Activated B cell treated with CpG ODN at 0.5 μM for 24 hours (primary cell): ENCODE measurements at regions not wholly inside any gene's neighbourhood (a gene's known extent, or its start where the extent isn't known, plus 50 kb on each side); places are given as distances from the start of the nearest gene placed in this dataset.

Source experiments
- ATAC-seq: fragments of 200-7000 bp; cut with Tn5 transposase; one replicate; pipeline ENCODE4 v1.10.0; 2021; ENCODE audit warnings: low read depth, mild to moderate bottlenecking, moderate library complexity
- CTCF ChIA-PET: fragments of 350-600 bp; sonication (Branson Sonifier 250); formaldehyde crosslinking; loops from one replicate; lab custom pipeline; 2021; ENCODE audit warnings: antibody characterized with exemption; lab: Charles Lee
- POLR2A ChIA-PET: fragments of 350-600 bp; sonication (Branson Sonifier 250); formaldehyde crosslinking; loops from one replicate; lab custom pipeline; 2021; ENCODE audit warnings: antibody characterized with exemption; lab: Charles Lee
- DNase-seq: peaks from one replicate; pipeline ENCODE4 v3.0.0; 2022
- H3K27ac Mint-ChIP-seq: one replicate; pipeline ENCODE4 v1.8.0; 2020; ENCODE audit warnings: mixed read lengths
- H3K27me3 Mint-ChIP-seq: one replicate; pipeline ENCODE4 v1.8.0; 2021; ENCODE audit warnings: mixed read lengths
- H3K36me3 Mint-ChIP-seq: one replicate; pipeline ENCODE4 v1.8.0; 2021; ENCODE audit warnings: low read depth, mixed read lengths
- H3K4me1 Mint-ChIP-seq: one replicate; pipeline ENCODE4 v1.8.0; 2021; ENCODE audit warnings: mixed read lengths
- H3K4me3 Mint-ChIP-seq: one replicate; pipeline ENCODE4 v1.8.0; 2020; ENCODE audit warnings: mild to moderate bottlenecking, mixed read lengths
- H3K9me3 Mint-ChIP-seq: one replicate; pipeline ENCODE4 v1.8.0; 2020; ENCODE audit warnings: mixed read lengths
- CTCF ChIP-seq: fragments of 200-600 bp; IDR thresholded peaks from one replicate; pipeline ENCODE4 v1.8.0; 2022; ENCODE audit warnings: antibody characterized with exemption, mild to moderate bottlenecking
- intact Hi-C: fragments of 100-400 bp; cut with micrococcal nuclease; formaldehyde crosslinking; loops from one replicate; pipeline ENCODE4 v1.15.1; 2024

DNA sequence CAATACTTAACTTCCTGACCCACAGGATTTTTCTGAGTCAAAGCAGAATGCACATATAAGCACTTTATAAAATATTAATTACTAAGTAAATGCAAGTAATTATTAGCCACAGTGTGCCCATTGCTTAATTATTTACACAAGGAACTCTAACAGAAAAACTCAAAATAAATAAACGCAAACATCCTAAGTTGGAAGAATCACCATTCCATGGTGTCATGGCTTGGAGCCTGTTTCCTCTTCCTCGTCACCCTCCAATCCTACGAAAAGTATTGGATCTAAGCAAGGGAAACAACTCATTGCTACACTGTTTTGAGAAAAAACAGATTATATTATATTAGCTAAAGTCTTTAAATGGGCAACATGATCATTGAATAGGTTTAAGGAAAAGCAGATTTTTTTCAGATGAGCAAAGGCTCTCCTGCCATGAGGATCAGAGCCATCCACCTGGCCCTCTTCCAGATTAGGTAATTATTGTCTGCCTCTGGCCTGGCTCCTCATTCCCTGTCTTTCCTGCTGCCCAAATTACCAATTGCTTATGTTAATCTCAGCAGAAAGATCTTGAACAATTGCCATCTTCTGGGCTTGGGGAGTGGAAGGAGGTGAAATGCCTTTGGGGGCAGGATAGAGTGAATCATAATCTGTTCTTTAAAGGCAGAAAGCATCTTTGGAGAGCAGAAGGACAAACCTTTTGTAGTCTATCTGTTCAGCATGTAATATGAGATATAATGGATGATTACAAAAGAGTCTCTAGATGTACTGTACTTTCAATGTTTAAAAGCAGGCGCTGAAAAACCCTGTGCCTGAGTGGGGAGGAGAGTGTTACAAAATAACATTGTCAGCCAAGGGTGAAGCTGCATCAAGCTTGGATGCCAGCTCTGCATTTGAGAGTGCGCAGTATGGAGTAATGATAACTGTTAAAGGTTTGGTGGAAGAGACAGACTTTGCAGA, 121.2 kb downstream of the DUSP10 start:
- no peak for DNase-seq
- POLR2A ChIA-PET: no interaction called here
- no peak for TF ChIP-seq CTCF
- intact Hi-C loops: no loop called here
- Mint-ChIP-seq H3K9me3 (peaks cover 6% of the 10 kb centered on the region), H3K27ac (no peak overlapping the region), H3K27me3 (no peaks in the 10 kb centered on the region), H3K4me1 (no peaks in the 10 kb centered on the region), H3K4me3 (no peak overlapping the region), H3K36me3 (no peaks in the 10 kb centered on the region)
- CTCF ChIA-PET: no interaction called here
- no peak for ATAC-seq

DNA sequence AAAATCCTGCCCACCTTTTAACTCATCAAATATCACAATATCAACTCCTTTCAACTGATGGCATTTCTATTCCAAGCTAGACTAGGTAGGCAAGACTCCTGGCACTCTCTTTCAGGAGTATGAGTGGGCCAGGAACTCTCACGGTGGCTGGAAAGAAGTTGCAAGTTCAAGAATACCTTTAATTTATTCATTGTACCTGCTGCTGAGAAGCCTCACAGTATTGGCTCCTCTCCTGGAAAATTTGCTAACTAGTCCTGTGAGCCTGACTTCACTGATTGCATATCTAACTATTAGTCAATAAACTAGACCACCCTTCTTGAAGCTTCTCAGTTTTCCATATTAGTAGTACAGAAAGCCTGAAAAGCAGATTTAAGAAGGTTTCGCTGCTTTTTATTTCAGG, 120.2 kb downstream of the DUSP10 start:
- Mint-ChIP-seq H3K4me3 (no peak overlapping the region), H3K27ac (no peak overlapping the region), H3K4me1 (no peaks in the 10 kb centered on the region), H3K36me3 (no peaks in the 10 kb centered on the region), H3K9me3 (peaks cover 6% of the 10 kb centered on the region), H3K27me3 (no peaks in the 10 kb centered on the region)
- DNase-seq: no peak
- no peak for ATAC-seq
- TF ChIP-seq CTCF: no peak
- intact Hi-C loops: no loop called here
- ChIA-PET CTCF (no interaction called here), POLR2A (interaction anchor here (0.5 kb wide), 1 partner anchor 120 kb away, joined by 3 read pairs; no protein-coding TSS in a partner anchor)

DNA sequence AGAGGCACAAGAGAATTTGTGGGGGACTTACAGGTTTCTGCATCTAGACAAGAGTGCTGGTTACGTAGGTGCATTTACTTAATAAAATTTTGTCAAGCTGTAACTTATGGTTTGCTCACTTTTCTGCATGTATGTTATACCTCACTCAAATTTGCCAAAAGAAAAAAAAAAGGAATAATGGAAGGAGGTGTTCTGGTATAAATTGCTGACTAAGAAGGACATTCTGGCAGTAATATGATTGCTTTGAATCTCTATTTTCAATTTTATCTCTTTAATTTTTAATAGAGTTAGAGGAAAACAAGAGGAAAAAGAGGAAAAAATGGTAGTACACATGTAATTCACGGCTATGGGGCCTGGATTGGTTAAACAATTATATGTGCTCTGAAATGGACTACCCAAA, 119.5 kb downstream of the DUSP10 start:
- TF ChIP-seq CTCF: no peak
- ATAC-seq (no peak), DNase-seq (no peak)
- Mint-ChIP-seq H3K27ac (no peak overlapping the region), H3K27me3 (no peaks in the 10 kb centered on the region), H3K4me3 (no peak overlapping the region), H3K9me3 (peaks cover 6% of the 10 kb centered on the region), H3K36me3 (no peaks in the 10 kb centered on the region), H3K4me1 (no peaks in the 10 kb centered on the region)
- ChIA-PET POLR2A (no interaction called here), CTCF (no interaction called here)
- intact Hi-C loops: no loop called here

DNA sequence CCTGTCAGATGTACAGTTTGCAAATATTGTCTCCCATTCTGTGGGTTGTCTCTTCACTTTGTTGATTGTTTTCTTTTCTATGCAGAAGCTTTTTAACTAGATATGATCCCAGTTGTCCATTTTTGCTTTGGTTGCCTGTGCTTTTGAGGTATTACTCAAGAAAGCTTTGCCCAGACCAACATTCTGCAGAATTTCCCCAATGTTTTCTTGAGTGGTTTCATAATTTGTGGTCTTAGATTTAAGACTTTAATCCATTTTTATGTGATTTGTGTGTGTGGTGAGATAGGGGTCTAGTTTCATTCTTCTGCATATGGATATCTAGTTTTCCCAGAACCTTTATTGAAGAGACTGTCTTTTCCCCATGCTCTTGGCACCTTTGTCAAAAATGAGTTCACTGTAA, 116.9 kb downstream of the DUSP10 start:
- no peaks in the 10 kb centered on the region for H3K4me1 Mint-ChIP-seq
- POLR2A ChIA-PET: no interaction called here
- no peak overlapping the region for H3K27ac Mint-ChIP-seq
- DNase-seq (no peak), ATAC-seq (no peak)
- intact Hi-C loops: no loop called here
- H3K27me3 Mint-ChIP-seq: no peaks in the 10 kb centered on the region
- H3K36me3 Mint-ChIP-seq: no peaks in the 10 kb centered on the region
- CTCF ChIA-PET: no interaction called here
- no peak overlapping the region for H3K4me3 Mint-ChIP-seq
- no peaks in the 10 kb centered on the region for H3K9me3 Mint-ChIP-seq
- TF ChIP-seq CTCF: no peak

DNA sequence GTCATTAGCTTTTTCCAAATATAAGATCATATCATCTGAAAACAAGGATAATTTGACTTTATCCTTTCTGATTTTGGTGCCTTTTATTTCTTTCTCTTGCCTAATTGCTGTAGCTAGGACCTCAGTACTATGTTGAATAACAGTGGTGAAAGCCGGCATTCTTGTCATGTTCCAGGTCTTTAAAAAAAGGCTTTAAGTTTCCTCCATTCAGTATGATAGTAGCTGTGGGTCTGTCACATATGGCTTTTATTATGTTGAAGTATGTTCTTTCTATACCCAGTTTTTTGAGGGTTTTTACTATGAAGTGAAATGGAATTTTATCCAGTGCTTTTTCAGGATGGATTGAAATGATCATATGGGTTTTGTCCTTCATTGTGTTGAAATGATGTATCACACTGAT, 115.8 kb downstream of the DUSP10 start:
- H3K36me3 Mint-ChIP-seq: no peaks in the 10 kb centered on the region
- H3K4me1 Mint-ChIP-seq: no peaks in the 10 kb centered on the region
- H3K27me3 Mint-ChIP-seq: no peaks in the 10 kb centered on the region
- CTCF ChIA-PET: no interaction called here
- no peak overlapping the region for H3K27ac Mint-ChIP-seq
- no peak for ATAC-seq
- intact Hi-C loops: no loop called here
- H3K9me3 Mint-ChIP-seq: no peaks in the 10 kb centered on the region
- no peak overlapping the region for H3K4me3 Mint-ChIP-seq
- no peak for TF ChIP-seq CTCF
- DNase-seq: no peak
- POLR2A ChIA-PET: no interaction called here
